B cell (primary cell): ENCODE measurements at regions not wholly inside any gene's neighbourhood (a gene's known extent, or its start where the extent isn't known, plus 50 kb on each side); places are given as distances from the start of the nearest gene placed in this dataset.

Source experiments
- EZH2 ChIP-seq: IDR thresholded peaks from 2 replicates; pipeline ENCODE4 v1.6.1; 2012; ENCODE audit warnings: borderline replicate concordance, low read depth, mild to moderate bottlenecking, moderate library complexity, low read length; ENCODE audit not compliant: insufficient read depth, poor library complexity, severe bottlenecking
- TF ChIP-seq, protein P1 (sequence below): fragments of 200-600 bp; IDR thresholded peaks from one replicate; pipeline ENCODE4 v1.8.0; 2022; ENCODE audit warnings: antibody characterized with exemption, mild to moderate bottlenecking

DNA sequence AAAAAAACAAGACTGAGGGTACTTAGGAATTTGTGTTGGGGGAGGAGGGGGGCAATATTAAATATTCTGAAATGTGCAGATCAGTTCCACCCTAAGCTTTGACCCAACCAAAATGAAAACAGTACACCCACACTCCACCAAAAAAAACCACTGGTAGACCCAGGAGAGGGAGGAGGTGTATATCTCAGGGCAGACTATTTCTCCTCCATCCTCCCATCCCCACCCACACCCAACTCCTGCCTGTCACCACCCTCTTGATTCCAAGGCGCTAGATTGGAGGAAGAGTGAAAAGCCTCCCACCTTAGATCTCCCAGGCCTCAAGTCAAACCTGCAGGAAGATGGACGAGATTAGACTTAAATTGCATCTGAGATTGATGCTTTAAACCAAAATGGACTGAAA lies 76.6 kb upstream of the SRD5A3 start:
- TF ChIP-seq, protein P1, sequence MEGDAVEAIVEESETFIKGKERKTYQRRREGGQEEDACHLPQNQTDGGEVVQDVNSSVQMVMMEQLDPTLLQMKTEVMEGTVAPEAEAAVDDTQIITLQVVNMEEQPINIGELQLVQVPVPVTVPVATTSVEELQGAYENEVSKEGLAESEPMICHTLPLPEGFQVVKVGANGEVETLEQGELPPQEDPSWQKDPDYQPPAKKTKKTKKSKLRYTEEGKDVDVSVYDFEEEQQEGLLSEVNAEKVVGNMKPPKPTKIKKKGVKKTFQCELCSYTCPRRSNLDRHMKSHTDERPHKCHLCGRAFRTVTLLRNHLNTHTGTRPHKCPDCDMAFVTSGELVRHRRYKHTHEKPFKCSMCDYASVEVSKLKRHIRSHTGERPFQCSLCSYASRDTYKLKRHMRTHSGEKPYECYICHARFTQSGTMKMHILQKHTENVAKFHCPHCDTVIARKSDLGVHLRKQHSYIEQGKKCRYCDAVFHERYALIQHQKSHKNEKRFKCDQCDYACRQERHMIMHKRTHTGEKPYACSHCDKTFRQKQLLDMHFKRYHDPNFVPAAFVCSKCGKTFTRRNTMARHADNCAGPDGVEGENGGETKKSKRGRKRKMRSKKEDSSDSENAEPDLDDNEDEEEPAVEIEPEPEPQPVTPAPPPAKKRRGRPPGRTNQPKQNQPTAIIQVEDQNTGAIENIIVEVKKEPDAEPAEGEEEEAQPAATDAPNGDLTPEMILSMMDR: no peak
- TF ChIP-seq EZH2: no peak
